OCI-LY1 (cell line): ENCODE measurements at regions not wholly inside any gene's neighbourhood (a gene's known extent, or its start where the extent isn't known, plus 50 kb on each side); places are given as distances from the start of the nearest gene placed in this dataset.

ENCODE experiments used
- H2AFZ ChIP-seq: fragments of 200-600 bp; sonication (generic), shearing (Covaris generic); 2 replicates; pipeline ENCODE4 v1.6.0; 2014; ENCODE audit warnings: antibody characterized with exemption, mild to moderate bottlenecking, low read length
- H3F3A ChIP-seq: fragments of 200-600 bp; sonication (generic), shearing (Covaris generic); 2 replicates; pipeline ENCODE4 v1.6.0; 2014; ENCODE audit warnings: mild to moderate bottlenecking, antibody characterized with exemption, low read length, moderate library complexity; ENCODE audit not compliant: insufficient read depth
- H3K27ac ChIP-seq: fragments of 200-600 bp; sonication (generic); 2 replicates; pipeline ENCODE4 v1.5.1; 2014; ENCODE audit warnings: low read length, mixed run types, mild to moderate bottlenecking, low read depth; ENCODE audit not compliant: poor library complexity, severe bottlenecking
- H3K27me3 ChIP-seq: fragments of 200-600 bp; sonication (generic); 2 replicates; pipeline ENCODE4 v1.6.0; 2014; ENCODE audit warnings: antibody characterized with exemption, mild to moderate bottlenecking, low read length, moderate library complexity; ENCODE audit not compliant: insufficient read depth
- H3K36me3 ChIP-seq: fragments of 200-600 bp; sonication (generic); 2 replicates; pipeline ENCODE4 v1.6.1; 2014; ENCODE audit warnings: mild to moderate bottlenecking, antibody characterized with exemption, low read length, moderate library complexity, mixed read lengths; ENCODE audit not compliant: insufficient read depth
- H3K4me1 ChIP-seq: fragments of 200-600 bp; sonication (generic); 2 replicates; pipeline ENCODE4 v1.5.1; 2014; ENCODE audit warnings: mild to moderate bottlenecking, low read length, moderate library complexity; ENCODE audit not compliant: insufficient read depth, severe bottlenecking
- H3K4me2 ChIP-seq: fragments of 200-600 bp; sonication (generic), shearing (Covaris generic); 2 replicates; pipeline ENCODE4 v1.6.1; 2014; ENCODE audit warnings: low read length
- H3K4me3 ChIP-seq: fragments of 200-600 bp; sonication (generic); 2 replicates; pipeline ENCODE4 v1.5.1; 2014; ENCODE audit warnings: low read length, low read depth, mild to moderate bottlenecking, mixed read lengths; ENCODE audit not compliant: poor library complexity, severe bottlenecking
- H3K79me2 ChIP-seq: fragments of 200-600 bp; shearing (Covaris generic); 2 replicates; pipeline ENCODE4 v1.6.1; 2016; ENCODE audit warnings: mixed run types, low read length, mixed read lengths; ENCODE audit not compliant: insufficient read depth
- H3K9ac ChIP-seq: fragments of 200-600 bp; sonication (generic), shearing (Covaris generic); 2 replicates; pipeline ENCODE4 v1.6.1; 2014; ENCODE audit warnings: mild to moderate bottlenecking, low read length, mixed read lengths
- H3K9me2 ChIP-seq: fragments of 200-600 bp; sonication (generic), shearing (Covaris generic); 2 replicates; pipeline ENCODE4 v1.6.1; 2014; ENCODE audit warnings: low read depth, mild to moderate bottlenecking, low read length, mixed read lengths
- H3K9me3 ChIP-seq: fragments of 200-600 bp; shearing (Covaris generic); 2 replicates; pipeline ENCODE4 v1.6.1; 2014; ENCODE audit warnings: low read length, mixed read lengths
- H4K20me1 ChIP-seq: fragments of 200-600 bp; sonication (generic), shearing (Covaris generic); 2 replicates; pipeline ENCODE4 v1.6.0; 2016; ENCODE audit warnings: mild to moderate bottlenecking, low read length; ENCODE audit not compliant: insufficient read depth
- EZH2 ChIP-seq: fragments of 200-600 bp; sonication (generic), shearing (Covaris generic); IDR thresholded peaks from 2 replicates; pipeline ENCODE4 v1.8.0; 2017; ENCODE audit warnings: borderline replicate concordance, mixed run types, mild to moderate bottlenecking, antibody characterized with exemption, low read length, moderate library complexity, mixed read lengths
- TF ChIP-seq, protein P1 (sequence below): fragments of 200-600 bp; sonication (generic), shearing (Covaris generic); IDR thresholded peaks from 2 replicates; pipeline ENCODE4 v1.5.1; 2017; ENCODE audit warnings: mild to moderate bottlenecking, antibody characterized with exemption, low read length, moderate library complexity, mixed read lengths

DNA sequence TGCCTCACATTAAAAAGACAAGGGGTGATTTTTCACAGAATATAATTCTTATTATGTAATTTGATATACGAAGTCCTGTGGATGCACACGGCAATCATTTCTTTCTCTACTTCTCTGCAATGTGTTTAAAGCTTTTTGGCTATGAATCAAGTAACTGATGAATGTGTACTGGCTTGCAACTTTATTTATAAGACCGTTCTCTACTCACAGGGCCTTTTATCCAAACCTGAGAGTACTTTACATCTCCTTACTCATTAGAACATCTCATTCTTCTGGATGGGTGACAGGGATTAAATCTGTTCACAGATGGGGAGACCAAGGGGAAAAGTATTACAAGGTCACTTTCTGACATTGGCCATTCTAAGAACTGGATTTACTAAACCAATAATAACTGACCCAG is 215.8 kb upstream of the DIO2 start:
- Histone ChIP-seq H2AFZ (no peak overlapping the region), H3K9me3 (no peaks in the 10 kb centered on the region), H3K27me3 (no peaks in the 10 kb centered on the region), H4K20me1 (no peaks in the 10 kb centered on the region), H3K36me3 (no peaks in the 10 kb centered on the region), H3K79me2 (no peaks in the 10 kb centered on the region), H3K4me3 (no peak overlapping the region), H3F3A (no peaks in the 10 kb centered on the region), H3K9ac (no peak overlapping the region), H3K4me1 (no peaks in the 10 kb centered on the region), H3K9me2 (no peaks in the 10 kb centered on the region), H3K4me2 (no peak overlapping the region), H3K27ac (no peak overlapping the region)
- TF ChIP-seq EZH2, result no peak
- TF ChIP-seq, protein P1, sequence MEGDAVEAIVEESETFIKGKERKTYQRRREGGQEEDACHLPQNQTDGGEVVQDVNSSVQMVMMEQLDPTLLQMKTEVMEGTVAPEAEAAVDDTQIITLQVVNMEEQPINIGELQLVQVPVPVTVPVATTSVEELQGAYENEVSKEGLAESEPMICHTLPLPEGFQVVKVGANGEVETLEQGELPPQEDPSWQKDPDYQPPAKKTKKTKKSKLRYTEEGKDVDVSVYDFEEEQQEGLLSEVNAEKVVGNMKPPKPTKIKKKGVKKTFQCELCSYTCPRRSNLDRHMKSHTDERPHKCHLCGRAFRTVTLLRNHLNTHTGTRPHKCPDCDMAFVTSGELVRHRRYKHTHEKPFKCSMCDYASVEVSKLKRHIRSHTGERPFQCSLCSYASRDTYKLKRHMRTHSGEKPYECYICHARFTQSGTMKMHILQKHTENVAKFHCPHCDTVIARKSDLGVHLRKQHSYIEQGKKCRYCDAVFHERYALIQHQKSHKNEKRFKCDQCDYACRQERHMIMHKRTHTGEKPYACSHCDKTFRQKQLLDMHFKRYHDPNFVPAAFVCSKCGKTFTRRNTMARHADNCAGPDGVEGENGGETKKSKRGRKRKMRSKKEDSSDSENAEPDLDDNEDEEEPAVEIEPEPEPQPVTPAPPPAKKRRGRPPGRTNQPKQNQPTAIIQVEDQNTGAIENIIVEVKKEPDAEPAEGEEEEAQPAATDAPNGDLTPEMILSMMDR, result no peak

DNA sequence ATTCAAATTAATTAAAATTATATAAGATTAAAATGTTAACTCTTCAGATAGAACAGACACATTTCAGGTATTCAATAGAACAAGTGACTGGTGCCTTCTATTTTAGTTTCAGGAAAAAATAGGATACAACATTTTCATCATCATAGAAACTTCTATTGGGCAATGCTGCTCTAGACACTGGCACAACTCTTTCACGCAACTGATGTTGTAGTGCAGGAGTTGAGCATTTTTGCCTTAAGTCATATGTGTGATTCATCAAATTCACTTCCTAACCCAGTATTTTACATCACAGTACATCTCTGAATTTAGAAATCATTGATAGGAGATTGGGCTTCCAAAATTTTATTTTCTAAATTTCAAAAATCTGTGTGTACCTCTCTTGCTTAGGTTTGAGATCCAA is 215.4 kb upstream of the DIO2 start:
- Histone ChIP-seq H3K9me3 (no peaks in the 10 kb centered on the region), H4K20me1 (no peaks in the 10 kb centered on the region), H3K9me2 (no peaks in the 10 kb centered on the region), H3K27me3 (no peaks in the 10 kb centered on the region), H3K4me2 (no peak overlapping the region), H3K36me3 (no peaks in the 10 kb centered on the region), H3F3A (no peaks in the 10 kb centered on the region), H3K4me1 (no peaks in the 10 kb centered on the region), H3K27ac (no peak overlapping the region), H3K9ac (no peak overlapping the region), H3K4me3 (no peak overlapping the region), H3K79me2 (no peaks in the 10 kb centered on the region), H2AFZ (no peak overlapping the region)
- TF ChIP-seq, protein P1, result no peak
- no peak for TF ChIP-seq EZH2

DNA sequence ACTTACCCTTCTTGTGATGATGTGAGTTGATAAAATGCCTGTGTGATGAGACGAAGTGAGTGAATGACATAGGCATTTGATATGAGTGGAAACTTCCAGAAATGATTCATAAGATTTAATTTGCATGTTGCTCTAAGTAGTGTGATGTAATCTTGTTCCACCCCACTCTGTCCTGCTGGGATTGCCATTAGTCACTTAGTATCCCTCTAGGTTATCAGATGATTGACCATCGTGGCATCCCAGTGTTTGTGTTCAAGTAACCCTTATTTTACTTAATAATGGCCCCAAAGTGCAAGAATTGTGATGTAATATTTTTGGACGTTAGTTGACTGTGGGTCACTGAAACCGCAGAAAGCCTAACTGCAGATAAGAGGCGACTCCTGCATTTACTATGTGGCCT is 214.4 kb upstream of the DIO2 start:
- no peaks in the 10 kb centered on the region for H3K27me3 ChIP-seq
- no peak overlapping the region for H3K27ac ChIP-seq
- no peaks in the 10 kb centered on the region for H3F3A ChIP-seq
- H3K4me3 ChIP-seq, result no peak overlapping the region
- H3K9ac ChIP-seq, result no peak overlapping the region
- H3K9me3 ChIP-seq, result no peaks in the 10 kb centered on the region
- H2AFZ ChIP-seq, result no peak overlapping the region
- TF ChIP-seq EZH2, result no peak
- TF ChIP-seq, protein P1, result no peak
- H3K79me2 ChIP-seq, result no peaks in the 10 kb centered on the region
- H3K9me2 ChIP-seq, result no peaks in the 10 kb centered on the region
- H3K4me1 ChIP-seq, result no peaks in the 10 kb centered on the region
- H3K36me3 ChIP-seq, result no peaks in the 10 kb centered on the region
- H4K20me1 ChIP-seq, result no peaks in the 10 kb centered on the region
- no peak overlapping the region for H3K4me2 ChIP-seq
